Left lung (tissue), 4 donors: ENCODE measurements at regions not wholly inside any gene's neighbourhood (a gene's known extent, or its start where the extent isn't known, plus 50 kb on each side); places are given as distances from the start of the nearest gene placed in this dataset.

Experiments
- ATAC-seq: fragments of 200-7000 bp; cut with Tn5 transposase; one replicate; pipeline ENCODE4 v1.9.1; 2020; ENCODE audit warnings: moderate library complexity
- DNase-seq, 4 donors: peaks; one replicate each; pipeline ENCODE4 v3.0.0-alpha.2; 2013 to 2020
- H3K27ac ChIP-seq, 2 donors: fragments of 200-600 bp; sonication (generic) in 1 of 2; one replicate each; pipeline versions ENCODE4 v1.5.0 to v1.8.0; 2020 to 2021
- H3K27me3 ChIP-seq, 2 donors: fragments of 200-600 bp; sonication (generic) in 1 of 2; one replicate each; pipeline versions ENCODE4 v1.5.0 to v1.8.0; 2020 to 2021
- H3K36me3 ChIP-seq, 2 donors: fragments of 200-600 bp; sonication (generic) in 1 of 2; one replicate each; pipeline versions ENCODE4 v1.5.0 to v1.8.0; 2020 to 2021
- H3K4me1 ChIP-seq, 2 donors: fragments of 200-600 bp; one replicate each; pipeline ENCODE4 v1.8.0; 2021
- H3K4me3 ChIP-seq, 2 donors: fragments of 200-600 bp; sonication (generic) in 1 of 2; one replicate each; pipeline versions ENCODE4 v1.5.0 to v1.8.0; 2020 to 2021; ENCODE audit warnings: mild to moderate bottlenecking in 1 of 2
- H3K9me3 ChIP-seq, 2 donors: fragments of 200-600 bp; sonication (generic) in 1 of 2; one replicate each; pipeline versions ENCODE4 v1.5.0 to v1.8.0; 2020 to 2021
- CTCF ChIP-seq, 2 donors: fragments of 200-600 bp; sonication (generic) in 1 of 2; IDR thresholded peaks; one replicate each; pipeline versions ENCODE4 v1.5.0 to v1.8.0; 2021; ENCODE audit warnings: antibody characterized with exemption in 2 of 2
- intact Hi-C, 2 donors: fragments of 100-400 bp; cut with DNase I; formaldehyde crosslinking; loops; one replicate each; pipeline versions ENCODE4 v1.11.2 to v1.14.2; 2022
- donor health status: DM: no; HTN: yes; CAD: no.
- donor health status: DM: no; HTN: no; CAD: no.

GRCh38 chrX:79270401-79270800, 96.7 kb downstream of the ITM2A start:
- TF ChIP-seq CTCF (IDR thresholded peaks at IDR 0.05): no peak
- H3K4me1 ChIP-seq: no peaks in the 10 kb centered on the region
- H3K9me3 ChIP-seq: no peaks in the 10 kb centered on the region
- no peaks in the 10 kb centered on the region for H3K36me3 ChIP-seq
- DNase-seq: peak in 1 of 4 donors; percentile 24
- H3K27ac ChIP-seq: no peak overlapping the region
- H3K27me3 ChIP-seq: peaks cover 0 to 3% of the 10 kb centered on the region in 2 donors
- no peak overlapping the region for H3K4me3 ChIP-seq
- ATAC-seq: peak; percentile 56
- intact Hi-C loops: no loop called here

- H3K36me3 ChIP-seq: no peaks in the 10 kb centered on the region
- peaks cover 0 to 3% of the 10 kb centered on the region in 2 donors for H3K27me3 ChIP-seq
- no peaks in the 10 kb centered on the region for H3K9me3 ChIP-seq
- intact Hi-C loops: no loop called here
- no peak for DNase-seq
- H3K4me3 ChIP-seq: no peak overlapping the region
- TF ChIP-seq CTCF (IDR thresholded peaks at IDR 0.05): no peak
- no peak overlapping the region for H3K27ac ChIP-seq
- no peaks in the 10 kb centered on the region for H3K4me1 ChIP-seq
- no peak for ATAC-seq
Observed at GRCh38 chrX:79268788-79269187, 98.3 kb downstream of the ITM2A start.

- DNase-seq: no peak
- no peaks in the 10 kb centered on the region for H3K36me3 ChIP-seq
- no peaks in the 10 kb centered on the region for H3K9me3 ChIP-seq
- intact Hi-C loops: no loop called here
- peaks cover 0 to 3% of the 10 kb centered on the region in 2 donors for H3K27me3 ChIP-seq
- no peak overlapping the region for H3K27ac ChIP-seq
- H3K4me1 ChIP-seq: no peaks in the 10 kb centered on the region
- no peak overlapping the region for H3K4me3 ChIP-seq
- no peak for TF ChIP-seq CTCF (IDR thresholded peaks at IDR 0.05)
- ATAC-seq: no peak
Observed at GRCh38 chrX:79266702-79267101, 100.4 kb downstream of the ITM2A start.

GRCh38 chrX:79263550-79263949, 103.6 kb downstream of the ITM2A start:
- no peak for DNase-seq
- no peak for ATAC-seq

GRCh38 chrX:79259073-79259689, 108.0 kb downstream of the ITM2A start:
- Histone ChIP-seq H3K4me3 (no peak overlapping the region), H3K9me3 (no peaks in the 10 kb centered on the region), H3K27me3 (no peaks in the 10 kb centered on the region), H3K4me1 (no peaks in the 10 kb centered on the region), H3K36me3 (no peaks in the 10 kb centered on the region), H3K27ac (no peak overlapping the region)
- DNase-seq: no peak
- TF ChIP-seq CTCF (IDR thresholded peaks at IDR 0.05): no peak
- intact Hi-C loops: no loop called here
- ATAC-seq: peak; percentile 19

More at GRCh38 chrX:79263550-79263949, 103.6 kb downstream of the ITM2A start:
- H3K9me3 ChIP-seq: no peaks in the 10 kb centered on the region
- no peak overlapping the region for H3K27ac ChIP-seq
- H3K4me3 ChIP-seq: no peak overlapping the region
- intact Hi-C loops: no loop called here
- H3K27me3 ChIP-seq: peaks cover 0 to 3% of the 10 kb centered on the region in 2 donors
- no peaks in the 10 kb centered on the region for H3K36me3 ChIP-seq
- no peak for TF ChIP-seq CTCF (IDR thresholded peaks at IDR 0.05)
- no peaks in the 10 kb centered on the region for H3K4me1 ChIP-seq
